ENCODE measurements at regions not wholly inside any gene's neighbourhood (a gene's known extent, or its start where the extent isn't known, plus 50 kb on each side); places are given as distances from the start of the nearest gene placed in this dataset.

GRCh38 chr2:39510140-39510539 is 73.1 kb upstream of the MAP4K3 start:
- TF ChIP-seq, protein P1, sequence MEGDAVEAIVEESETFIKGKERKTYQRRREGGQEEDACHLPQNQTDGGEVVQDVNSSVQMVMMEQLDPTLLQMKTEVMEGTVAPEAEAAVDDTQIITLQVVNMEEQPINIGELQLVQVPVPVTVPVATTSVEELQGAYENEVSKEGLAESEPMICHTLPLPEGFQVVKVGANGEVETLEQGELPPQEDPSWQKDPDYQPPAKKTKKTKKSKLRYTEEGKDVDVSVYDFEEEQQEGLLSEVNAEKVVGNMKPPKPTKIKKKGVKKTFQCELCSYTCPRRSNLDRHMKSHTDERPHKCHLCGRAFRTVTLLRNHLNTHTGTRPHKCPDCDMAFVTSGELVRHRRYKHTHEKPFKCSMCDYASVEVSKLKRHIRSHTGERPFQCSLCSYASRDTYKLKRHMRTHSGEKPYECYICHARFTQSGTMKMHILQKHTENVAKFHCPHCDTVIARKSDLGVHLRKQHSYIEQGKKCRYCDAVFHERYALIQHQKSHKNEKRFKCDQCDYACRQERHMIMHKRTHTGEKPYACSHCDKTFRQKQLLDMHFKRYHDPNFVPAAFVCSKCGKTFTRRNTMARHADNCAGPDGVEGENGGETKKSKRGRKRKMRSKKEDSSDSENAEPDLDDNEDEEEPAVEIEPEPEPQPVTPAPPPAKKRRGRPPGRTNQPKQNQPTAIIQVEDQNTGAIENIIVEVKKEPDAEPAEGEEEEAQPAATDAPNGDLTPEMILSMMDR (IDR thresholded peaks at IDR 0.05), result no peak
- TF ChIP-seq POLR2AphosphoS5 (IDR thresholded peaks at IDR 0.05) (no peak), POLR2A (IDR thresholded peaks at IDR 0.05) (no peak)
